ENCODE measurements at regions not wholly inside any gene's neighbourhood (a gene's known extent, or its start where the extent isn't known, plus 50 kb on each side); places are given as distances from the start of the nearest gene placed in this dataset.

DNA sequence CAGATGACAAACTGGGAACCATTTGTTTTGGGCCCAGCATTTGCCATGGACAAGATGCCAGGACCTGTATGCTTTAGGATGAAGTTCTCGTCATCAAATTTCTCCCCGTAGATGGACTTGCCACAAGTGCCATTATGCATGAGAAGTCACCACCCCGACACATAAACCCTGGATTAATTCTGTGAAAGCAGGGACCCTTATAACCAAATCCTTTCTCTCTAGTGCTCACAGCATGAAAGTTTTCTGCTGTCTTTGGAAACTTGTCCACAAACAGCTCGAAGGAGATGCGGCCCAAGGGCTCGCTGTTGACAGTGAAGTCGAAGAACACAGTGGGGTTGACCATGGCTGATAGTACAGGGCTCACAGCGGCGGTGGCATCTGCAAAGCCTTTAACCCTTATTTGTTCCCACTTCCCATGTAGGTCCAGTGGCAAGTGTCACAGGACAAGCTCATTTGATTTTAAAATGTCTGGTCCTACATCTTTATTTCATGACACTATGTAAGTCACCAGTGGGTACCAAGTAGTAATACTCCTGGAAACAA lies 75.2 kb upstream of the MIR17HG start:
- H3K27me3 ChIP-seq: no peaks in the 10 kb centered on the region
- no peak overlapping the region for H2AFZ ChIP-seq (replicated peaks)
- TF ChIP-seq, protein P1, sequence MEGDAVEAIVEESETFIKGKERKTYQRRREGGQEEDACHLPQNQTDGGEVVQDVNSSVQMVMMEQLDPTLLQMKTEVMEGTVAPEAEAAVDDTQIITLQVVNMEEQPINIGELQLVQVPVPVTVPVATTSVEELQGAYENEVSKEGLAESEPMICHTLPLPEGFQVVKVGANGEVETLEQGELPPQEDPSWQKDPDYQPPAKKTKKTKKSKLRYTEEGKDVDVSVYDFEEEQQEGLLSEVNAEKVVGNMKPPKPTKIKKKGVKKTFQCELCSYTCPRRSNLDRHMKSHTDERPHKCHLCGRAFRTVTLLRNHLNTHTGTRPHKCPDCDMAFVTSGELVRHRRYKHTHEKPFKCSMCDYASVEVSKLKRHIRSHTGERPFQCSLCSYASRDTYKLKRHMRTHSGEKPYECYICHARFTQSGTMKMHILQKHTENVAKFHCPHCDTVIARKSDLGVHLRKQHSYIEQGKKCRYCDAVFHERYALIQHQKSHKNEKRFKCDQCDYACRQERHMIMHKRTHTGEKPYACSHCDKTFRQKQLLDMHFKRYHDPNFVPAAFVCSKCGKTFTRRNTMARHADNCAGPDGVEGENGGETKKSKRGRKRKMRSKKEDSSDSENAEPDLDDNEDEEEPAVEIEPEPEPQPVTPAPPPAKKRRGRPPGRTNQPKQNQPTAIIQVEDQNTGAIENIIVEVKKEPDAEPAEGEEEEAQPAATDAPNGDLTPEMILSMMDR (IDR thresholded peaks at IDR 0.05): no peak
- no peak for TF ChIP-seq EZH2 (IDR thresholded peaks at IDR 0.05)
- no peak for TF ChIP-seq EZH2phosphoT487 (IDR thresholded peaks at IDR 0.05)
- DNase-seq (ENCODE audit: low spot score): no peak
- no peaks in the 10 kb centered on the region for H4K20me1 ChIP-seq (ENCODE audit: low read depth)
- H3K4me1 ChIP-seq: no peaks in the 10 kb centered on the region
- no peak overlapping the region for H3K9ac ChIP-seq
- no peaks in the 10 kb centered on the region for H3K36me3 ChIP-seq
- H3K27me3 Mint-ChIP-seq (ENCODE audit: insufficient read depth, low read depth): peaks cover 2% of the 10 kb centered on the region
- no peaks in the 10 kb centered on the region for H3K79me2 ChIP-seq (ENCODE audit: low read depth)
- H3K4me2 ChIP-seq: no peak overlapping the region
- H3K9me3 Mint-ChIP-seq: peaks cover 8% of the 10 kb centered on the region
- no peaks in the 10 kb centered on the region for H3K4me1 Mint-ChIP-seq
- no peak overlapping the region for H3K27ac ChIP-seq
- H3K4me3 ChIP-seq: no peak overlapping the region
- no peaks in the 10 kb centered on the region for H3K36me3 Mint-ChIP-seq
- H3K4me3 Mint-ChIP-seq: no peak overlapping the region
- peaks cover 6% of the 10 kb centered on the region for H3K9me3 ChIP-seq (ENCODE audit: low read depth)
- H3F3A ChIP-seq (ENCODE audit: low read depth): no peaks in the 10 kb centered on the region
- no peak overlapping the region for H3K27ac Mint-ChIP-seq

DNA sequence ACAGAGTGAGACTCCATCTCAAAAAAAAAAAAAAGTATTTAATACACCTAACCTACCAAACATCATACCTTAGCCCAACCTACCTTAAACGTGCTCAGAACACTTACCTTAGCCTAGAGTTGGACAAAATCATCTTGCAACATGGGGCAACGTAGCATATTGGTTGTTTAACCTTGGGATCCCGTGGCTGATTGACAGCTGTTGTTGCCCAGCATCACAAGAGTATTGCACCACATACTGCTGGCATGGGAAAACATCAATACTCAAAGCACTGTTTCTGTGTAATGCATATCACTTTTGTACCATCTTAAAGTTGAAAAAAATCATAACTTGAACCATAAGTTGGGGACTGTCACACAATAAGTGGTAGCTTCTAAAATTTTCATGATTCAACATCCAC lies 73.8 kb upstream of the MIR17HG start:
- Mint-ChIP-seq H3K4me1 (no peaks in the 10 kb centered on the region), H3K27ac (no peak overlapping the region), H3K9me3 (peaks cover 12% of the 10 kb centered on the region), H3K36me3 (no peaks in the 10 kb centered on the region), H3K4me3 (no peak overlapping the region), H3K27me3 (ENCODE audit: insufficient read depth, low read depth) (peaks cover 2% of the 10 kb centered on the region)
- Histone ChIP-seq H3K9ac (no peak overlapping the region), H3K27me3 (no peaks in the 10 kb centered on the region), H3F3A (ENCODE audit: low read depth) (no peaks in the 10 kb centered on the region), H3K4me1 (no peaks in the 10 kb centered on the region), H3K9me3 (ENCODE audit: low read depth) (peaks cover 6% of the 10 kb centered on the region), H4K20me1 (ENCODE audit: low read depth) (no peaks in the 10 kb centered on the region), H3K4me3 (no peak overlapping the region), H3K4me2 (no peak overlapping the region), H2AFZ (replicated peaks) (no peak overlapping the region), H3K79me2 (ENCODE audit: low read depth) (no peaks in the 10 kb centered on the region), H3K36me3 (no peaks in the 10 kb centered on the region), H3K27ac (no peak overlapping the region)
- TF ChIP-seq, protein P1 (IDR thresholded peaks at IDR 0.05): no peak
- DNase-seq (ENCODE audit: low spot score): no peak

DNA sequence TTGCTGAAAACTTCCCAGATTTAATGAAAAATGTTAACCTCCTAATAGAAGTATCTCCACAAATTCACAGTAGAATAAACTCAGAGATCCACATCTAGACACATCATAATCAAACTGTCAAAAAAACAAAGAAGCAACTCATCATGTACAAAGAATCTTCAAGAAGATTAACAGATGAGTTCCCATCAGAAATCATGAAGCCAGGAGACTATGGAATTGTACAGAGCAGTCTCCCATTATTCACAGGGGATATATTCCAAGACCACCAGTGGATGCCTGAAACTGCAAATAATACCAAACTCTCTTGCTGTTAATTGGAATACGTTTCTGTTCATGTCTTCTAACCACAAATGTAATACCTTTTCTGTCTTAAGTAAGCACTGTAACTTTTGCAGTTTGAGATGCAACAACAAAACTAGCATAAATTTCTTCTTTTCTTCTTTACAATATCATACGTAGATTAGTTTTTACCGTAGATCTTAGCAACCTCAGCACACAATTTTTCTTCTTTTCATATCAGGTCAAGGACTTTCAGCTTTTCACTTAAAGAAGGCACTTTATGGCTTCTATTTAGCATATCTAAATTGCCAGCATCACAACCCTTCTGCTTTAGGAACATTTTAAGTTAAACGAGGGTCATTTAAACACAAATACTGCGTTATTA lies 70.3 kb upstream of the MIR17HG start:
- TF ChIP-seq, protein P1 (IDR thresholded peaks at IDR 0.05): no peak
- Histone ChIP-seq H3K9ac (no peak overlapping the region), H3K4me3 (no peak overlapping the region), H2AFZ (replicated peaks) (peak overlapping the region; percentile 15), H3K4me2 (no peak overlapping the region), H3K36me3 (no peaks in the 10 kb centered on the region), H3K4me1 (no peaks in the 10 kb centered on the region), H3K27ac (no peak overlapping the region), H3F3A (ENCODE audit: low read depth) (no peaks in the 10 kb centered on the region), H4K20me1 (ENCODE audit: low read depth) (no peaks in the 10 kb centered on the region), H3K79me2 (ENCODE audit: low read depth) (no peaks in the 10 kb centered on the region), H3K27me3 (no peaks in the 10 kb centered on the region), H3K9me3 (ENCODE audit: low read depth) (peaks cover 6% of the 10 kb centered on the region)
- DNase-seq (ENCODE audit: low spot score): no peak
- no peaks in the 10 kb centered on the region for H3K36me3 Mint-ChIP-seq
- H3K9me3 Mint-ChIP-seq: peaks cover 15% of the 10 kb centered on the region
- H3K4me3 Mint-ChIP-seq: no peak overlapping the region
- H3K27ac Mint-ChIP-seq: no peak overlapping the region
- peaks cover 2% of the 10 kb centered on the region for H3K27me3 Mint-ChIP-seq (ENCODE audit: insufficient read depth, low read depth)
- H3K4me1 Mint-ChIP-seq: no peaks in the 10 kb centered on the region

All from neural progenitor cell (in vitro differentiated cells).